IPS-15b (cell line): ENCODE measurements at regions not wholly inside any gene's neighbourhood (a gene's known extent, or its start where the extent isn't known, plus 50 kb on each side); places are given as distances from the start of the nearest gene placed in this dataset.
"Not testable (repeated sequence)": the region's sequence is repeated elsewhere in the genome, so short reads cannot be mapped to it uniquely, and the experiment has no call there.

Experiments used
- H3K27me3 ChIP-seq: one replicate; pipeline ENCODE4 v1.6.1; 2013; ENCODE audit warnings: low read length; ENCODE audit not compliant: control insufficient read depth, insufficient read depth
- H3K36me3 ChIP-seq: one replicate; pipeline ENCODE4 v1.6.1; 2013; ENCODE audit warnings: low read length; ENCODE audit not compliant: control insufficient read depth, insufficient read depth
- H3K4me1 ChIP-seq: one replicate; pipeline ENCODE4 v1.6.1; 2013; ENCODE audit warnings: mild to moderate bottlenecking, low read length; ENCODE audit not compliant: control insufficient read depth, insufficient read depth
- H3K4me3 ChIP-seq: one replicate; pipeline ENCODE4 v1.5.1; 2013; ENCODE audit warnings: low read depth, low read length
- H3K9ac ChIP-seq: one replicate; pipeline ENCODE4 v1.6.1; 2013; ENCODE audit warnings: low read depth, mild to moderate bottlenecking, low read length
- H3K9me3 ChIP-seq: one replicate; pipeline ENCODE4 v1.6.1; 2013; ENCODE audit warnings: mild to moderate bottlenecking, low read length; ENCODE audit not compliant: control insufficient read depth, insufficient read depth

DNA sequence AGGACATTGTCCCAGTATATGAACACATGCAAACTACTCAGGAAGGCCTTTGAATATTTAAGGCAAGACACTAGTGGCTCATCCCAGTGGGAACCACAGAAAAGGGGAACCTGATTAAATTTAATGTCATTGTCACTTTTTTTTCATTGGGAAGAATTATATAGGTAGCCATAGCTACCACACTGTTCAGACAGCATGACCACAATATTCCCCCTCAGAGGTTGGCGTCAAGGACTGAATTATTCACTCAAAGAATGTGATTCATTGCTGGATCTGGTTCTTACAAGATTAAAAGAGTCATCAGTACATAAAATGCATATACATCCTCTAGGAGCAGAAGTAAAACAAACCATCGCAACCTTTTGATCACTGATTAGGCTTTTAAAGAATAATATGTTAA is 92.0 kb upstream of the SMARCAD1 start:
- H3K9me3 ChIP-seq = no peaks in the 10 kb centered on the region
- H3K4me1 ChIP-seq = no peaks in the 10 kb centered on the region
- no peak overlapping the region for H3K4me3 ChIP-seq
- H3K36me3 ChIP-seq = no peaks in the 10 kb centered on the region
- H3K9ac ChIP-seq = no peak overlapping the region
- no peaks in the 10 kb centered on the region for H3K27me3 ChIP-seq

DNA sequence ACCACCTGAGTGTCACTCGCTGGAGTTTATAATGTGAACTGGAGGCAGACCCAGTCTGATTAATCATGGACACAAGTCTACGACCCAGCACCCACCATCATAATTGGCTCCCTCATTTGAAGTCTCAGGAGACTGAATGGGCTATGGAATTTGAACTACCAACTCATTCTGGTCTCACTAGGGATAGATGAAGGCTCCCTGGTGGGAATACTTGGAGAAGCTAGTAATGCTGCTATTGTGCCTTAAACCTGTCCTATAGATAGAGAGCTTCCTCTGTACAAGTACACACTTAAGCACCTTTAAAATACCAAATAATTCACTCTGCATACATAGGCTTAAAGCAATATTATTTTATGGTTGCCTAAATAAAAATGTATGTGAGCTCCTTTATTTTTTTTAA is 90.8 kb upstream of the SMARCAD1 start:
- Histone ChIP-seq H3K9me3 (no peaks in the 10 kb centered on the region), H3K9ac (no peak overlapping the region), H3K4me1 (no peaks in the 10 kb centered on the region), H3K4me3 (no peak overlapping the region), H3K27me3 (no peaks in the 10 kb centered on the region), H3K36me3 (no peaks in the 10 kb centered on the region)

DNA sequence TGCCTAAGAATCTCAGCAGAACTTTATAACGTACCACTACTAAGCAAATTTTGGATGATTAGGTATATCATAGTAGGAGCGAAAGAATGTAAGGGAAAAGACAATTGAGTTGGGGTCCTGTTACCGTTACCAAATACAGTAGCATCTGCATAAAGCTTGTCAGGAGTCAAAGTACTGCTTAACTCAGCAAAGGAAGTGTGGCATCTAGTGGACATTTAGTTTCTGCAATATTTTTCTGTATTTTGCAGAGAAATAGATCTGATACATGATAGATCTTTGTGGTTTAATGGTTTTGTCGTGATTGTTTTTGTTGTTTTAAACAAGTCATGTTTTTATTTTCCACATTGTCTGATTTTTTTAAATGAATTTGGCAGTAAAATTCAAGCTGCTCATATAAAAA is 81.0 kb upstream of the SMARCAD1 start:
- no peak overlapping the region for H3K9ac ChIP-seq
- no peaks in the 10 kb centered on the region for H3K27me3 ChIP-seq
- H3K4me3 ChIP-seq = no peak overlapping the region
- no peaks in the 10 kb centered on the region for H3K4me1 ChIP-seq
- H3K9me3 ChIP-seq = no peaks in the 10 kb centered on the region
- no peaks in the 10 kb centered on the region for H3K36me3 ChIP-seq

DNA sequence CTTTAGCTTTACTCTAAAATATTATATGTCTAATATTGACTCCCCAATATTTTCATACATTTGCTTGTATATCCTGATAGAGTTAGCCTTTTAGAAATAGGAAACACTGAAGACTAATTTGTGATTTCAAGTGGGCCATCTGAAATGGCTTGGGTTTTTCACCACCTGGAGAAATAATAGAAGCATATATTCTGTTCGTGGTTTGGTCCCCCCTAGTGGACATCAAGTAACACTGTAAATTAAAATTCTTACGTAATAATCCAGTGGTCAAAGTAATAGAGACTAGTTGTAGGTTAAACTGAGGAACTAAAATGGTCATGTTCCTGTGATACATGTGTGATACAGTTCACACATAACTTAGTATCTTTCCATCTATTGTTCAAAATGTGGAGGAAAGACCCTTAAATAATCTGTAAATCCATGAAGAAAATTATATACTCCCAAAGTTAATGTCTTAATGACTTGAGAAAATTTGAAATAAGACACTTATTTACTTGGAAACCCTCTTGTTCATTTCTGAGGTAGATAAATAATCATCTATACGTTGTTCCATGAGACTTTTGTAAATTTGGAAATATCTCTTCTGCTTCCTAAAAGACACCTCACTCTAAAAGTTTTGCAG is 79.8 kb upstream of the SMARCAD1 start:
- H3K9me3 ChIP-seq = no peaks in the 10 kb centered on the region
- H3K9ac ChIP-seq = no peak overlapping the region
- H3K27me3 ChIP-seq = no peaks in the 10 kb centered on the region
- H3K4me3 ChIP-seq = no peak overlapping the region
- no peaks in the 10 kb centered on the region for H3K4me1 ChIP-seq
- no peaks in the 10 kb centered on the region for H3K36me3 ChIP-seq

DNA sequence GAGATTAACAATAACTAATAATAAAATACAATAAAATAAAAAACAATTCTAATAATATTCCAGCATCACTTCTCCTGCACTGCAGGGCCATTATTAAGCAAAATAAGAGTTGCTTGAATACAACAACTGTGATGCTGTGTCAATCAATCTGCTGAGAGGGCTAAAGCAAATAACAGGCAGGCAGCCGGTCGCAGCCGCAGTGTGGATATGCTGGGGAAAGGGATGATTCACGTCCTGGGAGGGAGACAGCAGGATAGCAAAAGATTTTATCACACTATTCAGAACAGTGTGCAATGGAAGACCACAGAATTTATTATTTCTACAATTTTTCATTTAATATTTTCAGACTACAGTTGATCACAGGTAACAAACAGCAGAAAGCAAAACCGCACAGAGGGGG is 76.5 kb upstream of the SMARCAD1 start:
- Histone ChIP-seq H3K4me3 (no peak overlapping the region), H3K4me1 (no peaks in the 10 kb centered on the region), H3K9me3 (no peaks in the 10 kb centered on the region), H3K36me3 (no peaks in the 10 kb centered on the region), H3K27me3 (no peaks in the 10 kb centered on the region), H3K9ac (no peak overlapping the region)

DNA sequence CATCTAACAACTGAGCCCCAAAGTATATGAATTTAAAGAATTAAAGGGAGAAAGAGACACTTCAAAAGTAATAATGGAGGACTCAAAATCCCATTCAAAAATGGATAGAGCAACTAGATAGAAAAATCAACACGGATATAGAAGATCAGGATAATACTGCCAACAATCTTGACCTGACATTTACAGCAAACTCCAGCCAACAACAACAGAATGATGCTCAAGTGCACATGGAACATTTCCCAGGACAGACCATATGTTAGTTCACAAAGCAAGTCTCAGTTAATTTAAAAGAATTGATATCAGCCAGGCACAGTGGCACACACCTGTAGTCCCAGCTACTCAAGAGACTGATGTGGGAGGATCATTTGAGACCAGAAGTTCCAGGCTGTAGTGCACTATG is 72.0 kb upstream of the SMARCAD1 start:
- H3K27me3 ChIP-seq = no peaks in the 10 kb centered on the region
- H3K4me1 ChIP-seq = no peaks in the 10 kb centered on the region
- H3K9me3 ChIP-seq = no peaks in the 10 kb centered on the region
- no peak overlapping the region for H3K9ac ChIP-seq
- H3K36me3 ChIP-seq = no peaks in the 10 kb centered on the region
- H3K4me3 ChIP-seq = no peak overlapping the region

DNA sequence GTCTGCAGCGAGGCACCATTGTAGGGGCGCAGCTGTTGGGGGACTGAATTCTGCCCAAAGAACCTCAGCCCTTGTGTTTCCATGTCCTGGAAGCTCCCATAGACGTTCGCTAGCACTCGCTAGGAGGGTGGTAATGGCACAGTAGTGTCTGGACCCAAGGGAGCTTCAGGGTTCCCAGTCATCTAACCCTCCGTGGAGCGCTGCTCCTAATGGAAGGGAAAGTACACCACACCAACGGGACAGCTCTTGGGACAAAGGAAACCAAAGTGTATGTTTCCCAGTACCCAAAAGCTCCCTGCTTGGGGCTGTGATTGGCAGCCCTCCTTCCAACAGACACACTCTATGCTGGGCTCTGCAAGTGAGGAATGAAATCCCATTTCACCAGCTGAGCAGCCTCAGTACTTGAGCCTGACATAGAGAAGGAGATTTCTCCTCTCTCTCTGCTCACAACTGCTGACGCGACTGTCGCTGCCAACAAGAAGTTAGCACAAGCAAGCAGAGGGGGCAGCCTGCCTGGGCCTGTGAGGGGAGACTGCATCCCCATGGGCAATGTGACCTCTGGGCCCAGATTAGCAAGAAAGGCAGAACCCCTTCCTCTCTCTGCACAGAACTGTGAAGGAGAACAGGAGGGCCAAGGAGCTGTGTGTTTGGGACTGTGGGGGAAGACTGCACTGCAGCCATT is 67.6 kb upstream of the SMARCAD1 start:
- H3K9me3 ChIP-seq = no peaks in the 10 kb centered on the region
- H3K4me1 ChIP-seq = peaks cover 5% of the 10 kb centered on the region
- H3K9ac ChIP-seq = no peak overlapping the region
- no peaks in the 10 kb centered on the region for H3K36me3 ChIP-seq
- no peak overlapping the region for H3K4me3 ChIP-seq
- no peaks in the 10 kb centered on the region for H3K27me3 ChIP-seq

DNA sequence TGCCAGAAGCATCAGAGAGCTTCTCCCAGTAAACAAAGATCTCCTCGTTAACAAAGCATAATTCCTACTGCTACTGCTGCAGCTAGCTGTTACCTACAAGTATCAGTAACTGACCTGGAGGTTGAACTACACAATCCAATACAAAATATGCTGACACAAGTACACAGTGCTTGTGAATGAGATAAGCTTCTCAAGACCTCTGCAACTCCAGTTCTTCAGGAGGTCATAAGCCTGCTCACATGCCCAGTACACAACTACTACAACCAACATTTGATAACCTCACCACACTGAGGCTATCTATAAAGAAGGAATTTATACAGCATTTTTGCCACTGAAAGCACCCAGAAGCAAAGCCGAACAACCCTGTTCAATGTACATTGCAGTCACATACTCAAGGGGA is 66.7 kb upstream of the SMARCAD1 start:
- Histone ChIP-seq H3K9me3 (no peaks in the 10 kb centered on the region), H3K36me3 (no peaks in the 10 kb centered on the region), H3K27me3 (no peaks in the 10 kb centered on the region), H3K4me1 (peaks cover 5% of the 10 kb centered on the region), H3K9ac (no peak overlapping the region), H3K4me3 (no peak overlapping the region)

DNA sequence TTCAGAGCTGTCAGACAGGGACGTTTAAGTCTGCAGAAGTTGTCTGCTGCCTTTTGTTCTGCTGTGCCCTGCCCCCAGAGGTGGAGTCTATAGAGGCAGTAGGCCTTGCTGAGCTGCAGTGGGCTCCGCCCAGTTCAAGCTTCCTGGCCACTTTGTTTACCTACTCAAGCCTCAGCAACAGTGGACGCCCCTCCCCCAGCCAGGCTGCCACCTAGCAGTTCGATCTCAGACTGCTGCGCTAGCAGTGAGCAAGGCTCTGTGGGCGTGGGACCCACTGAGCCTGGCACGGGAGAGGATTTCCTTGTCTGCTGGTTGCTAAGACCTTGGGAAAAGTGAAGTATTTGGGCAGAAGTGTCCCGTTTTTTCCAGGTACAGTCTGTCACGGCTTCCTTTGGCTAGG is 59.6 kb upstream of the SMARCAD1 start:
- not testable (repeated sequence) for H3K9ac ChIP-seq

DNA sequence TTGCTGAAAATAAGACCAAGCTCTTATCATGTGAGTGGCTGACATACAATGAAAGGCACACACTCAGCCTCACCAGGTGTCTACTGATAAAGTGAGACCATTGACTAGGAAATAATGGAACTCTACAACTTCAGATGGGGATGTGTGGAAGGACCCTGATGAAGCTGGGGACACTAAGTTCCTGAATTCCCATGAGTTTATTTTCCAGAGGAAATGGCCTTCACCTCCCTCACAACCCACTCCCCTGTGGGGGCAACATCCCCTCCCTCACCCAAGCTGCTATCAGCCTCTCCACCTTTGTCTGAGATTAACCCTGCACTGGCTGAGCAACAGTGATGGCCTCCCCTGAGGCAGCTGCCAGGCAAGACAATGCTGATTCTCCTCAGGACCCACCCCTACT is 55.2 kb upstream of the SMARCAD1 start:
- no peaks in the 10 kb centered on the region for H3K9me3 ChIP-seq
- H3K36me3 ChIP-seq = no peaks in the 10 kb centered on the region
- H3K27me3 ChIP-seq = no peaks in the 10 kb centered on the region
- H3K9ac ChIP-seq = no peak overlapping the region
- H3K4me1 ChIP-seq = peaks cover 2% of the 10 kb centered on the region
- H3K4me3 ChIP-seq = no peak overlapping the region

More for the DNA sequence above, 59.6 kb upstream of the SMARCAD1 start:
- not testable (repeated sequence) for H3K4me1 ChIP-seq, H3K27me3 ChIP-seq, H3K9me3 ChIP-seq, H3K36me3 ChIP-seq
- peak overlapping the region; percentile 61 for H3K4me3 ChIP-seq

DNA sequence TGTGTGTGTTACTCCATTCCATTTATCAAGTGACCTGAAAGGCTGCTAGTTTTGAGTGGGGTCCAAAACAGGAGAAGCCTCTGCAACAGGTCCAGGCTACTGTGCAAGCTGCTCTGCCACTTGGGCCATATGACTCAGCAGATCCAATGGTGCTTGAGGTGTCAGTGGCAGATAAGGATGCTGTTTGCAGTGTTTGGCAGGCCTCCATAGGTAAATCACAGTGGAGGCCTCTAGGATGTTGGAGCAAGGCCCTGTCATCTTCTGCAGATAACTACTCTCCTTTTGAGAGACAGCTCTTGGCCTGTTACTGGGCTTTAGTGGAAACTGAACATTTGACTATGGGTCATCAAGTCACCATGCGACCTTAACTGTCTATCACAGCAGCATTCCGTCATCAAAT is 52.3 kb upstream of the SMARCAD1 start:
- not testable (repeated sequence) for H3K9me3 ChIP-seq, H3K36me3 ChIP-seq

DNA sequence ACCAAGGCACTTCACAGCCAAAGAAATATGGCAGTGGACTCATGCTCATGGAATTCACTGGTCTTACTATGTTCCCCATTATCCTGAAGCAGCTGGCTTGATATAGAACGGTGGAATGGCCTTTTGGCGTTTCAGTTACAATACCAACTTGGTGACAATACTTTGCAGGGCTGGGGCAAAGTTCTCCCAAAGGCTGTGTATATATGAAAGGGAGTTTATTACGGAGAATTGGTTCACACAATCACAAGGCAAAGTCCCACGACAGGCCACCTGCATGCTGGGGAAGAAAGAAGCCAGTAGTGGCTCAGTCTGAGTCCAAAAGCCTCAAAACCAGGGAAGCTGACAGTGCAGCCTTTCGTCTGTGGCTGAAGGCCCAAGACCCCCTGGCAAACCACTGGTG is 50.8 kb upstream of the SMARCAD1 start:
- Histone ChIP-seq H3K4me1 (no peaks in the 10 kb centered on the region), H3K36me3 (no peaks in the 10 kb centered on the region), H3K4me3 (no peak overlapping the region)

More for the DNA sequence above, 52.3 kb upstream of the SMARCAD1 start:
- not testable (repeated sequence) for H3K4me3 ChIP-seq, H3K27me3 ChIP-seq, H3K4me1 ChIP-seq, H3K9ac ChIP-seq

More for the DNA sequence above, 50.8 kb upstream of the SMARCAD1 start:
- H3K9ac ChIP-seq = no peak overlapping the region
- H3K9me3 ChIP-seq = no peaks in the 10 kb centered on the region
- no peaks in the 10 kb centered on the region for H3K27me3 ChIP-seq
